A549 (cell line): ENCODE measurements at regions not wholly inside any gene's neighbourhood (a gene's known extent, or its start where the extent isn't known, plus 50 kb on each side); places are given as distances from the start of the nearest gene placed in this dataset.
"Not testable (repeated sequence)": the region's sequence is repeated elsewhere in the genome, so short reads cannot be mapped to it uniquely, and the experiment has no call there.

Experiments
- ATAC-seq, 2 experiments: fragments of 200-7000 bp in 1 of 2; fragments of >200 bp in 1 of 2; cut with Nextera tagmentation in 1 of 2; cut with Tn5 transposase in 1 of 2; 3 replicates each; pipeline versions ENCODE4 v1.8.0 to v1.9.1; 2018 to 2020; ENCODE audit warnings: mild to moderate bottlenecking in 1 of 2, moderate library complexity in 1 of 2
- CTCF ChIA-PET: fragments of 300-600 bp; sonication (Branson Sonifier 250); formaldehyde crosslinking; extraction: SDS; loops from one replicate; lab custom pipeline; 2021; ENCODE audit warnings: antibody characterized with exemption, inconsistent platforms; lab: Yijun Ruan, JAX
- POLR2A ChIA-PET: fragments of 350-600 bp; formaldehyde crosslinking; extraction: SDS; loops from one replicate; lab custom pipeline; 2021; ENCODE audit warnings: antibody characterized with exemption, inconsistent platforms; lab: Yijun Ruan, JAX
- DNase-seq, 2 experiments: peaks; one replicate each; pipeline versions ENCODE4 v3.0.0 to v3.0.0-alpha.2; 2011 to 2016; ENCODE audit warnings: low read depth in 1 of 2, low spot score in 1 of 2
- FAIRE-seq: peaks from 2 replicates; lab custom pipeline; 2011; peaks lifted over from hg19 to GRCh38; lab: Jason Lieb, UNC
- H3K27ac ChIP-seq, 2 experiments: fragments of >200 bp; sonication (Bioruptor Twin); formaldehyde crosslinking; 3 replicates each; pipeline ENCODE4 v1.5.1; 2016 to 2017
- H3K4me1 ChIP-seq: fragments of >200 bp; sonication (Bioruptor Twin); formaldehyde crosslinking; 3 replicates; pipeline ENCODE4 v1.6.1; 2016
- H3K4me2 ChIP-seq: fragments of >200 bp; sonication (Bioruptor Twin); formaldehyde crosslinking; 3 replicates; pipeline ENCODE4 v1.6.1; 2016
- H3K4me3 ChIP-seq: fragments of >200 bp; sonication (Bioruptor Twin); formaldehyde crosslinking; 3 replicates; pipeline ENCODE4 v1.5.1; 2016
- H3K9me3 ChIP-seq: fragments of >200 bp; sonication (Bioruptor Twin); formaldehyde crosslinking; 3 replicates; pipeline ENCODE4 v1.6.1; 2016
- CBX8 ChIP-seq: fragments of 200-600 bp; sonication (generic); IDR thresholded peaks from 2 replicates; pipeline ENCODE4 v1.6.1; 2016
- CHD2 ChIP-seq: fragments of 150-350 bp; IDR thresholded peaks from 2 replicates; pipeline ENCODE4 v1.6.1; 2014; ENCODE audit warnings: low read length; ENCODE audit not compliant: partially characterized antibody
- CHD4 ChIP-seq: fragments of 200-600 bp; sonication (generic); IDR thresholded peaks from 2 replicates; pipeline ENCODE4 v1.6.1; 2016; ENCODE audit warnings: antibody characterized with exemption, mild to moderate bottlenecking, borderline replicate concordance
- EHF ChIP-seq: fragments of 250-450 bp; sonication (Bioruptor Pico); IDR thresholded peaks from 2 replicates; pipeline ENCODE4 v1.5.0; 2020; ENCODE audit warnings: mild to moderate bottlenecking
- ESRRA ChIP-seq: fragments of 150-350 bp; IDR thresholded peaks from 2 replicates; pipeline ENCODE4 v1.6.1; 2014; ENCODE audit warnings: mild to moderate bottlenecking, low read length, borderline replicate concordance
- FOSB ChIP-seq: fragments of 250-450 bp; sonication (Bioruptor Pico); IDR thresholded peaks from 2 replicates; pipeline ENCODE4 v1.5.0; 2020; ENCODE audit warnings: mild to moderate bottlenecking, moderate library complexity
- FOXS1 ChIP-seq: fragments of 250-450 bp; sonication (Bioruptor Pico); IDR thresholded peaks from 2 replicates; pipeline ENCODE4 v1.5.0; 2020; ENCODE audit warnings: mild to moderate bottlenecking, moderate library complexity
- HOXB13 ChIP-seq: fragments of 250-450 bp; sonication (Bioruptor Pico); IDR thresholded peaks from 2 replicates; pipeline ENCODE4 v1.5.0; 2020; ENCODE audit warnings: low read depth, mild to moderate bottlenecking, moderate library complexity
- HOXB5 ChIP-seq: fragments of 250-450 bp; sonication (Bioruptor Pico); IDR thresholded peaks from 2 replicates; pipeline ENCODE4 v1.5.0; 2020; ENCODE audit warnings: mild to moderate bottlenecking, moderate library complexity
- KDM5A ChIP-seq: fragments of 200-600 bp; sonication (generic); IDR thresholded peaks from 2 replicates; pipeline ENCODE4 v1.6.1; 2016; ENCODE audit warnings: antibody characterized with exemption, mild to moderate bottlenecking
- RAD21 ChIP-seq, 2 experiments: fragments of >200 bp in 1 of 2; sonication (Bioruptor Twin) in 1 of 2; formaldehyde crosslinking in 1 of 2; IDR thresholded peaks in 1 of 2; conservative IDR thresholded peaks in 1 of 2; 2 replicates in 1 of 2; 3 replicates in 1 of 2; pipeline ENCODE4 v1.6.1; 2012 to 2018; ENCODE audit warnings: inconsistent platforms in 1 of 2
- RCOR1 ChIP-seq: fragments of 150-350 bp; IDR thresholded peaks from 2 replicates; pipeline ENCODE4 v1.6.1; 2014; ENCODE audit warnings: antibody characterized with exemption, low read length, low read depth
- RFX5 ChIP-seq: fragments of 450-650 bp; IDR thresholded peaks from 2 replicates; pipeline ENCODE4 v1.7.1; 2014; ENCODE audit warnings: antibody characterized with exemption, mild to moderate bottlenecking, moderate library complexity
- ZNF302 ChIP-seq: fragments of 250-450 bp; sonication (Bioruptor Pico); IDR thresholded peaks from 2 replicates; pipeline ENCODE4 v1.9.0; 2021; ENCODE audit warnings: inconsistent platforms, mild to moderate bottlenecking, moderate library complexity
- ZSCAN20 ChIP-seq: fragments of 250-450 bp; sonication (Bioruptor Pico); IDR thresholded peaks from 2 replicates; pipeline ENCODE4 v1.8.0; 2022; ENCODE audit warnings: mild to moderate bottlenecking, moderate library complexity
- WGBS: methylation state at CpG from one replicate; pipeline ENCODE4 v1.1.6; 2017; ENCODE audit errors: missing lambda C conversion rate; 5-methylcytosine and 5-hydroxymethylcytosine counted together
- TF ChIP-seq, protein P1 (sequence below): fragments of 200-600 bp; sonication (generic); IDR thresholded peaks from 2 replicates; pipeline ENCODE4 v1.6.1; 2016; ENCODE audit warnings: antibody characterized with exemption, mild to moderate bottlenecking, moderate library complexity
- TF ChIP-seq, protein P2 (sequence below): IDR thresholded peaks from 2 replicates; pipeline ENCODE4 v1.6.1; 2012

DNA sequence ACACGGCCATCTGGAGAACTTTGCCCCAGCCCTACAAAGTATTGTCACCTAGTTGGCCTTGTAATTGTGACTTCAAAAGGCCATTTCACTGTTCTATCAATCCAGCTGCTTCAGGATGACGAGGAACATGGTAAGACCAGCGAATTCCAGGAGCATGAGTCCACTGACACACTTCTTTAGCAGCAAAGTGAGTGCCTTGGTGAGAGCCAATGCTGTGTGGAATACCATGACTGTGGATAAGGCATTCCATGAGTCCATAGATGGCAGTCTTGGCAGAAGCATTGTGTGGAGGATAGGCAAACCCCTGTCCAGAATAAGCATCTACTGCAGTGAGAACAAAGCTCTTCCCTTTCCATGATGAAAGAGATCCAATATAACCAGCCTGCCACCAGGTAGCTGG, 1009.1 kb upstream of the USP15 start:
- CTCF ChIA-PET = no interaction called here
- 3% methylated on average over 3 of the region's 3 CpGs for WGBS
- DNase-seq (no peak), FAIRE-seq (no peak)
- Histone ChIP-seq H3K27ac (no peak overlapping the region), H3K4me2 (no peak overlapping the region), H3K4me3 (no peak overlapping the region), H3K9me3 (0 out of 3 replicates have a peak, but pooled peaks cover 3% of the 10 kb centered on the region), H3K4me1 (no peaks in the 10 kb centered on the region)
- no peak for TF ChIP-seq FOXS1 (CRISPR knock-in tag)
- no peak for TF ChIP-seq RAD21 (conservative IDR thresholded peaks at IDR 0.05 in 1 of 2, IDR thresholded peaks at IDR 0.05 in 1 of 2)
- TF ChIP-seq, all 56 proteins: peak for 0
- no peak for ATAC-seq
- POLR2A ChIA-PET = no interaction called here

DNA sequence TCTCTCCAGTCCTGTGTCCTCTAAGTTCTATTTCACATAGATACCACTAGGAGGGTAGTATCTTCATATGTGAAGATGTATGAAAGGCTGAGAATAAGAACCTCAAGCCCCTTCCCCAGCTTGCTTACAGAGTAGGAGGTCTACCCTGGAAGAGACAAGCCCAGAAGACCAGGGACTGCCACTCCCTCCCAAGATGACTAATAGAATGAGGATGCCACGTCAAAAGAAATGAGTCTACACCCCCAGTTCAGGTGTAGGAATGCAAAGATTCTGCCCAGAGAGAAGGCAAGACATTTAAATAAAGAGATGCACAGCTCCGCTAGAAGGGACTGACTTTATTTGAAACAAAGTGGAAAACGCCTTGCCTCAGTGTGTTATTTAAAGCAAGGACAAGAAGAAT, 1006.0 kb upstream of the USP15 start:
- CTCF ChIA-PET = no interaction called here
- TF ChIP-seq CBX8 (no peak), KDM5A (no peak), HOXB5 (CRISPR knock-in tag) (no peak)
- TF ChIP-seq, protein P1, sequence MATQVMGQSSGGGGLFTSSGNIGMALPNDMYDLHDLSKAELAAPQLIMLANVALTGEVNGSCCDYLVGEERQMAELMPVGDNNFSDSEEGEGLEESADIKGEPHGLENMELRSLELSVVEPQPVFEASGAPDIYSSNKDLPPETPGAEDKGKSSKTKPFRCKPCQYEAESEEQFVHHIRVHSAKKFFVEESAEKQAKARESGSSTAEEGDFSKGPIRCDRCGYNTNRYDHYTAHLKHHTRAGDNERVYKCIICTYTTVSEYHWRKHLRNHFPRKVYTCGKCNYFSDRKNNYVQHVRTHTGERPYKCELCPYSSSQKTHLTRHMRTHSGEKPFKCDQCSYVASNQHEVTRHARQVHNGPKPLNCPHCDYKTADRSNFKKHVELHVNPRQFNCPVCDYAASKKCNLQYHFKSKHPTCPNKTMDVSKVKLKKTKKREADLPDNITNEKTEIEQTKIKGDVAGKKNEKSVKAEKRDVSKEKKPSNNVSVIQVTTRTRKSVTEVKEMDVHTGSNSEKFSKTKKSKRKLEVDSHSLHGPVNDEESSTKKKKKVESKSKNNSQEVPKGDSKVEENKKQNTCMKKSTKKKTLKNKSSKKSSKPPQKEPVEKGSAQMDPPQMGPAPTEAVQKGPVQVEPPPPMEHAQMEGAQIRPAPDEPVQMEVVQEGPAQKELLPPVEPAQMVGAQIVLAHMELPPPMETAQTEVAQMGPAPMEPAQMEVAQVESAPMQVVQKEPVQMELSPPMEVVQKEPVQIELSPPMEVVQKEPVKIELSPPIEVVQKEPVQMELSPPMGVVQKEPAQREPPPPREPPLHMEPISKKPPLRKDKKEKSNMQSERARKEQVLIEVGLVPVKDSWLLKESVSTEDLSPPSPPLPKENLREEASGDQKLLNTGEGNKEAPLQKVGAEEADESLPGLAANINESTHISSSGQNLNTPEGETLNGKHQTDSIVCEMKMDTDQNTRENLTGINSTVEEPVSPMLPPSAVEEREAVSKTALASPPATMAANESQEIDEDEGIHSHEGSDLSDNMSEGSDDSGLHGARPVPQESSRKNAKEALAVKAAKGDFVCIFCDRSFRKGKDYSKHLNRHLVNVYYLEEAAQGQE = no peak
- TF ChIP-seq, protein P2, sequence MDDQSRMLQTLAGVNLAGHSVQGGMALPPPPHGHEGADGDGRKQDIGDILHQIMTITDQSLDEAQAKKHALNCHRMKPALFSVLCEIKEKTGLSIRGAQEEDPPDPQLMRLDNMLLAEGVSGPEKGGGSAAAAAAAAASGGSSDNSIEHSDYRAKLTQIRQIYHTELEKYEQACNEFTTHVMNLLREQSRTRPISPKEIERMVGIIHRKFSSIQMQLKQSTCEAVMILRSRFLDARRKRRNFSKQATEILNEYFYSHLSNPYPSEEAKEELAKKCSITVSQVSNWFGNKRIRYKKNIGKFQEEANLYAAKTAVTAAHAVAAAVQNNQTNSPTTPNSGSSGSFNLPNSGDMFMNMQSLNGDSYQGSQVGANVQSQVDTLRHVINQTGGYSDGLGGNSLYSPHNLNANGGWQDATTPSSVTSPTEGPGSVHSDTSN = no peak
- FAIRE-seq (no peak), DNase-seq (no peak), ATAC-seq (no peak)
- no peak overlapping the region for H3K4me2 ChIP-seq
- H3K4me1 ChIP-seq = no peaks in the 10 kb centered on the region
- H3K27ac ChIP-seq = no peak overlapping the region
- no peak overlapping the region for H3K4me3 ChIP-seq
- 0 out of 3 replicates have a peak, but pooled peaks cover 3% of the 10 kb centered on the region for H3K9me3 ChIP-seq
- WGBS = 20% methylated on average over 3 of the region's 3 CpGs
- POLR2A ChIA-PET = no interaction called here

DNA sequence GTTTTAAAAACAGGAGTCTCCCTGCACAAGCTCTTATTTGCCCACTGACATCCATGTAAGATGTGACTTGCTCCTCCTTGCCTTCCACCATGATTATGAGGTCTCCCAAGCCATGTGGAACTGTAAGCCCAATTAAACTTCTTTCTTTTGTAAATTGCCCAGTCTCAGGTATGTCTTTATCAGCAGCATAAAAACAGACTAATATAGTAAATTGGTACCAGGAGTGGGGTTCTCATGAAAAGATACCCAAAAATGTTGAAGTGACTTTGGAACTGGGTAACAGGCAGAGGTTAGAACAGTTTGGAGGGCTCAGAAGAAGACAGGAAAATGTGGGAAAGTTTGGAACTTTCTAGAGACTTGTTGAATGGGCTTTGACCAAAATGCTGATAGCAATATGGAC, 995.9 kb upstream of the USP15 start:
- H3K27ac ChIP-seq, FAIRE-seq, POLR2A ChIA-PET, DNase-seq, H3K4me2 ChIP-seq, CTCF ChIA-PET, H3K4me1 ChIP-seq, ATAC-seq, H3K9me3 ChIP-seq, H3K4me3 ChIP-seq: not testable (repeated sequence)

DNA sequence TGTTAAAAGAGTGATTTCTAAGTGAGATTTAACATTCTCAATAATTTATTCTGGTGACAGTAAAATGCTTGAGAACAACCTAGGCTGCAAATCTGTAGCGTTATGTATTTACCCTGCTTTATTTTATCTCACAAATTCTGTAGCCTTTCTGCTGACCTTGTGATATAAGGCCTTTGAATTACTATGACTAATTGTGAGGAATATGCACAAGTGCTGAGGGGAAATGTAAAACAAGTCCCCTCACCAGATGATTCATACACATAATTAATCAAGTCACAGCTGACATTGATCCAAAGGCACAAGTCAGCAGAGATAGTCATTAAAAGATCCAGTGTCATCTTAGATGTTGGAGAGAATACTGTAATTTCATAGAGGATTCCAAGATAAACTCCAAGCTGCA, 992.7 kb upstream of the USP15 start:
- H3K27ac ChIP-seq = no peak overlapping the region
- TF ChIP-seq ESRRA (no peak), CHD2 (no peak), HOXB13 (CRISPR knock-in tag) (no peak), ZNF302 (CRISPR knock-in tag) (no peak), RCOR1 (no peak), EHF (CRISPR knock-in tag) (no peak), CHD4 (no peak), CBX8 (no peak), RFX5 (no peak), FOSB (CRISPR knock-in tag) (no peak), ZSCAN20 (CRISPR knock-in tag) (no peak)
- TF ChIP-seq, protein P1 = no peak
- 6% methylated on average over 1 of the region's 1 CpG for WGBS
- H3K4me3 ChIP-seq = no peak overlapping the region
- ATAC-seq = no peak
- FAIRE-seq = no peak
- DNase-seq = no peak
- peaks cover 4% of the 10 kb centered on the region; the same call in 1 of the 3 replicates for H3K9me3 ChIP-seq
- CTCF ChIA-PET = no interaction called here
- POLR2A ChIA-PET = no interaction called here
- H3K4me2 ChIP-seq = no peak overlapping the region
- H3K4me1 ChIP-seq = no peaks in the 10 kb centered on the region
